ENCODE measurements at regions not wholly inside any gene's neighbourhood (a gene's known extent, or its start where the extent isn't known, plus 50 kb on each side); places are given as distances from the start of the nearest gene placed in this dataset.

- H3K4me1 ChIP-seq (ENCODE audit: insufficient read depth, low read length, poor library complexity, severe bottlenecking): peaks cover 16% of the 10 kb centered on the region
- CTCF ChIA-PET (ENCODE audit: unreplicated experiment): no interaction called here
- no peak overlapping the region for H3K27ac ChIP-seq (ENCODE audit: low read depth, low read length, poor library complexity, severe bottlenecking)
- H3K36me3 ChIP-seq (ENCODE audit: insufficient read depth, low read length): no peaks in the 10 kb centered on the region; the same call in 1 of the 2 replicates
- TF ChIP-seq CTCF (conservative IDR thresholded peaks at IDR 0.05; ENCODE audit: low read length): no peak
- no peaks in the 10 kb centered on the region for H3K79me2 ChIP-seq (ENCODE audit: insufficient read depth, low read depth, low read length)
- POLR2A ChIA-PET: no interaction called here
- H2AFZ ChIP-seq (ENCODE audit: low read length): no peak overlapping the region
- no peaks in the 10 kb centered on the region for H4K20me1 ChIP-seq (ENCODE audit: insufficient read depth, low read length)
- H3K9me3 ChIP-seq (ENCODE audit: low read length): no peaks in the 10 kb centered on the region
- BruUV-seq (replicated peaks): no TSS peak
- no peak for DNase-seq (ENCODE audit: low spot score)
- no peaks in the 10 kb centered on the region for H3K9me2 ChIP-seq (ENCODE audit: insufficient read depth, low read length)
- intact Hi-C loops (cut with micrococcal nuclease; ENCODE audit: unreplicated experiment): loop anchor here (5.0 kb wide), 1 partner anchor 1003 kb away; the partner anchor contains the start of gene SKAP2
- no peak overlapping the region for H3K4me2 ChIP-seq (ENCODE audit: low read length)
- no peak overlapping the region for H3K4me3 ChIP-seq (ENCODE audit: low read depth, low read length, poor library complexity, severe bottlenecking)
Measured at GRCh38 chr7:25859412-25860274, 292.4 kb upstream of the NFE2L3 start.

GRCh38 chr7:25860275-25861163 is 291.5 kb upstream of the NFE2L3 start:
- Histone ChIP-seq H3K36me3 (ENCODE audit: insufficient read depth, low read length) (no peaks in the 10 kb centered on the region), H4K20me1 (ENCODE audit: insufficient read depth, low read length) (no peaks in the 10 kb centered on the region), H3K9me2 (ENCODE audit: insufficient read depth, low read length) (no peaks in the 10 kb centered on the region), H3K27ac (ENCODE audit: low read depth, low read length, poor library complexity, severe bottlenecking) (no peak overlapping the region), H3K4me2 (ENCODE audit: low read length) (peak overlapping the region; percentile 85; the same call in 1 of the 2 replicates), H3K4me1 (ENCODE audit: insufficient read depth, low read length, poor library complexity, severe bottlenecking) (peaks cover 16% of the 10 kb centered on the region), H2AFZ (ENCODE audit: low read length) (no peak overlapping the region), H3K4me3 (ENCODE audit: low read depth, low read length, poor library complexity, severe bottlenecking) (no peak overlapping the region), H3K9me3 (ENCODE audit: low read length) (no peaks in the 10 kb centered on the region), H3K79me2 (ENCODE audit: insufficient read depth, low read depth, low read length) (no peaks in the 10 kb centered on the region)
- no peak for DNase-seq (ENCODE audit: low spot score)
- POLR2A ChIA-PET: no interaction called here
- intact Hi-C loops (cut with micrococcal nuclease; ENCODE audit: unreplicated experiment): loop anchor here (5.0 kb wide), 1 partner anchor 1002 kb away; the partner anchor contains the start of gene SKAP2
- no peak for TF ChIP-seq EZH2phosphoT487 (IDR thresholded peaks at IDR 0.05; ENCODE audit: borderline replicate concordance, low read depth, low read length)
- TF ChIP-seq CTCF (conservative IDR thresholded peaks at IDR 0.05; ENCODE audit: low read length): no peak
- BruUV-seq (replicated peaks): no TSS peak
- CTCF ChIA-PET (ENCODE audit: unreplicated experiment): no interaction called here

All from OCI-LY7 (cell line).